Adipocyte (in vitro differentiated cells): ENCODE measurements at regions not wholly inside any gene's neighbourhood (a gene's known extent, or its start where the extent isn't known, plus 50 kb on each side); places are given as distances from the start of the nearest gene placed in this dataset.
A peak's percentile ranks its signal among the peaks of the same experiment; 100 is the strongest.

Experiments used
- DNase-seq: peaks from one replicate; pipeline ENCODE4 v3.0.0-alpha.2; 2015; ENCODE audit warnings: low read depth
- H3K27me3 ChIP-seq: replicated peaks from 2 replicates; pipeline ENCODE4 v1.7.0; 2013; ENCODE audit warnings: mild to moderate bottlenecking, low read length, moderate library complexity; ENCODE audit not compliant: control insufficient read depth, insufficient read depth
- H3K36me3 ChIP-seq: 2 replicates; pipeline ENCODE4 v1.7.0; 2013; ENCODE audit warnings: low read length, mild to moderate bottlenecking, moderate library complexity; ENCODE audit not compliant: control insufficient read depth, insufficient read depth, severe bottlenecking
- H3K4me1 ChIP-seq: 2 replicates; pipeline ENCODE4 v1.7.0; 2013; ENCODE audit warnings: mild to moderate bottlenecking, low read length, moderate library complexity; ENCODE audit not compliant: control insufficient read depth, insufficient read depth
- H3K4me3 ChIP-seq: 2 replicates; pipeline ENCODE4 v1.7.0; 2013; ENCODE audit warnings: mild to moderate bottlenecking, low read length, moderate library complexity
- H3K9ac ChIP-seq: 2 replicates; pipeline ENCODE4 v1.7.0; 2013; ENCODE audit warnings: mild to moderate bottlenecking, low read length, moderate library complexity
- H3K9me3 ChIP-seq: 2 replicates; pipeline ENCODE4 v1.7.0; 2013; ENCODE audit warnings: mild to moderate bottlenecking, low read length, moderate library complexity; ENCODE audit not compliant: control insufficient read depth

GRCh38 chr12:89969093-89969492 lies 260.5 kb upstream of the ATP2B1 start:
- H3K27me3 ChIP-seq = no peaks in the 10 kb centered on the region
- no peak overlapping the region for H3K4me3 ChIP-seq
- no peak for DNase-seq
- H3K9me3 ChIP-seq = no peaks in the 10 kb centered on the region
- peaks cover 12% of the 10 kb centered on the region for H3K4me1 ChIP-seq
- H3K36me3 ChIP-seq = no peaks in the 10 kb centered on the region
- no peak overlapping the region for H3K9ac ChIP-seq

- no peak for DNase-seq
- Histone ChIP-seq H3K4me1 (peaks cover 12% of the 10 kb centered on the region), H3K9ac (no peak overlapping the region), H3K4me3 (no peak overlapping the region), H3K27me3 (no peaks in the 10 kb centered on the region), H3K9me3 (no peaks in the 10 kb centered on the region), H3K36me3 (no peaks in the 10 kb centered on the region)
These were observed 259.6 kb upstream of the ATP2B1 start for GRCh38 chr12:89968151-89968700.

GRCh38 chr12:89966495-89967240 lies 258.0 kb upstream of the ATP2B1 start:
- Histone ChIP-seq H3K27me3 (no peaks in the 10 kb centered on the region), H3K4me3 (no peak overlapping the region), H3K4me1 (peaks cover 3% of the 10 kb centered on the region), H3K9ac (no peak overlapping the region), H3K36me3 (no peaks in the 10 kb centered on the region), H3K9me3 (no peaks in the 10 kb centered on the region)
- no peak for DNase-seq

GRCh38 chr12:89965993-89966392 lies 257.4 kb upstream of the ATP2B1 start:
- DNase-seq = no peak
- Histone ChIP-seq H3K9me3 (no peaks in the 10 kb centered on the region), H3K36me3 (no peaks in the 10 kb centered on the region), H3K4me3 (no peak overlapping the region), H3K4me1 (no peaks in the 10 kb centered on the region), H3K27me3 (no peaks in the 10 kb centered on the region), H3K9ac (no peak overlapping the region)

- DNase-seq = no peak
- peaks cover 17% of the 10 kb centered on the region for H3K4me1 ChIP-seq
- no peaks in the 10 kb centered on the region for H3K9me3 ChIP-seq
- no peak overlapping the region for H3K4me3 ChIP-seq
- H3K27me3 ChIP-seq = no peaks in the 10 kb centered on the region
- no peak overlapping the region for H3K9ac ChIP-seq
- H3K36me3 ChIP-seq = no peaks in the 10 kb centered on the region
These were observed 254.0 kb upstream of the ATP2B1 start for GRCh38 chr12:89962648-89963047.

GRCh38 chr12:89960607-89961394 lies 252.2 kb upstream of the ATP2B1 start:
- H3K27me3 ChIP-seq = no peaks in the 10 kb centered on the region
- no peaks in the 10 kb centered on the region for H3K36me3 ChIP-seq
- H3K9me3 ChIP-seq = no peaks in the 10 kb centered on the region
- no peak for DNase-seq
- H3K4me3 ChIP-seq = no peak overlapping the region
- H3K4me1 ChIP-seq = peaks cover 17% of the 10 kb centered on the region
- no peak overlapping the region for H3K9ac ChIP-seq

- Histone ChIP-seq H3K27me3 (no peaks in the 10 kb centered on the region), H3K36me3 (no peaks in the 10 kb centered on the region), H3K9ac (no peak overlapping the region), H3K4me1 (peaks cover 17% of the 10 kb centered on the region), H3K9me3 (no peaks in the 10 kb centered on the region), H3K4me3 (peak overlapping the region; percentile 40)
- no peak for DNase-seq
These were observed 251.4 kb upstream of the ATP2B1 start for GRCh38 chr12:89960011-89960507.

GRCh38 chr12:89959179-89959578 lies 250.5 kb upstream of the ATP2B1 start:
- Histone ChIP-seq H3K4me3 (peak overlapping the region; percentile 40), H3K27me3 (no peaks in the 10 kb centered on the region), H3K9me3 (no peaks in the 10 kb centered on the region), H3K36me3 (no peaks in the 10 kb centered on the region), H3K9ac (no peak overlapping the region), H3K4me1 (peaks cover 17% of the 10 kb centered on the region)
- no peak for DNase-seq

GRCh38 chr12:89954259-89954658 lies 245.6 kb upstream of the ATP2B1 start:
- H3K4me1 ChIP-seq = peaks cover 26% of the 10 kb centered on the region

GRCh38 chr12:89951694-89952060 lies 243.0 kb upstream of the ATP2B1 start:
- Histone ChIP-seq H3K9ac (no peak overlapping the region), H3K4me3 (no peak overlapping the region), H3K4me1 (peaks cover 46% of the 10 kb centered on the region), H3K36me3 (no peaks in the 10 kb centered on the region), H3K9me3 (no peaks in the 10 kb centered on the region), H3K27me3 (no peaks in the 10 kb centered on the region)
- DNase-seq = no peak

More at GRCh38 chr12:89954259-89954658, 245.6 kb upstream of the ATP2B1 start:
- Histone ChIP-seq H3K36me3 (no peaks in the 10 kb centered on the region), H3K9ac (no peak overlapping the region), H3K27me3 (no peaks in the 10 kb centered on the region), H3K9me3 (no peaks in the 10 kb centered on the region), H3K4me3 (no peak overlapping the region)
- no peak for DNase-seq

- peak; percentile 36 for DNase-seq
- Histone ChIP-seq H3K36me3 (no peaks in the 10 kb centered on the region), H3K27me3 (no peaks in the 10 kb centered on the region), H3K4me1 (peaks cover 46% of the 10 kb centered on the region), H3K9me3 (no peaks in the 10 kb centered on the region), H3K9ac (no peak overlapping the region), H3K4me3 (no peak overlapping the region)
These were observed 242.5 kb upstream of the ATP2B1 start for GRCh38 chr12:89951050-89951693.
